GM12891 (cell line): ENCODE measurements at regions not wholly inside any gene's neighbourhood (a gene's known extent, or its start where the extent isn't known, plus 50 kb on each side); places are given as distances from the start of the nearest gene placed in this dataset.
"Not testable (repeated sequence)": the region's sequence is repeated elsewhere in the genome, so short reads cannot be mapped to it uniquely, and the experiment has no call there.

Experiments used
- DNase-seq: peaks from one replicate; pipeline ENCODE4 v3.0.0; 2011; ENCODE audit warnings: low spot score; ENCODE audit not compliant: insufficient read length
- FAIRE-seq: peaks from 2 replicates; lab custom pipeline; 2011; peaks lifted over from hg19 to GRCh38; lab: Jason Lieb, UNC
- PAX5 ChIP-seq: IDR thresholded peaks from 2 replicates; pipeline ENCODE4 v1.6.1; 2011; ENCODE audit warnings: low read length, moderate library complexity, mild to moderate bottlenecking; ENCODE audit not compliant: insufficient read depth, severe bottlenecking
- POLR2A ChIP-seq: IDR thresholded peaks from 2 replicates; pipeline ENCODE4 v1.6.1; 2011; ENCODE audit warnings: low read depth, low read length, control low read depth
- POLR2AphosphoS5 ChIP-seq: IDR thresholded peaks from 2 replicates; pipeline ENCODE4 v1.6.1; 2011; ENCODE audit warnings: low read depth, low read length, control low read depth
- POU2F2 ChIP-seq: IDR thresholded peaks from 2 replicates; pipeline ENCODE4 v1.6.1; 2011; ENCODE audit warnings: low read depth, mild to moderate bottlenecking, control low read depth, low read length, moderate library complexity
- SPI1 ChIP-seq: IDR thresholded peaks from 2 replicates; pipeline ENCODE4 v1.6.1; 2011; ENCODE audit warnings: low read depth, low read length, control low read depth
- TAF1 ChIP-seq: IDR thresholded peaks from 2 replicates; pipeline ENCODE4 v1.6.1; 2011; ENCODE audit warnings: low read depth, low read length, control low read depth

GRCh38 chr6:49328051-49328744, 134.9 kb downstream of the MMUT start:
- DNase-seq: no peak
- FAIRE-seq: no peak
- TF ChIP-seq POLR2A (no peak), TAF1 (no peak), POLR2AphosphoS5 (no peak), SPI1 (no peak), POU2F2 (no peak), PAX5 (no peak)

- FAIRE-seq: no peak
- TF ChIP-seq TAF1 (no peak), PAX5 (no peak), POLR2A (no peak), SPI1 (no peak), POU2F2 (no peak), POLR2AphosphoS5 (no peak)
- no peak for DNase-seq
These were observed 135.5 kb downstream of the MMUT start for GRCh38 chr6:49327571-49327970.

- no peak for TF ChIP-seq POLR2AphosphoS5
- no peak for TF ChIP-seq SPI1
- TF ChIP-seq POU2F2: no peak
- TF ChIP-seq TAF1: no peak
- TF ChIP-seq PAX5: no peak
- no peak for TF ChIP-seq POLR2A
- no peak for DNase-seq
- FAIRE-seq: no peak
These were observed 136.0 kb downstream of the MMUT start for GRCh38 chr6:49327005-49327404.

- no peak for TF ChIP-seq SPI1
- no peak for TF ChIP-seq TAF1
- no peak for TF ChIP-seq POLR2AphosphoS5
- TF ChIP-seq POU2F2: no peak
- TF ChIP-seq POLR2A: no peak
- no peak for DNase-seq
- no peak for FAIRE-seq
These were observed 136.7 kb downstream of the MMUT start for GRCh38 chr6:49326347-49326746.

- no peak for DNase-seq
- FAIRE-seq: no peak
- TF ChIP-seq SPI1: no peak
- TF ChIP-seq POLR2AphosphoS5: no peak
- no peak for TF ChIP-seq POU2F2
- no peak for TF ChIP-seq PAX5
- TF ChIP-seq TAF1: no peak
- no peak for TF ChIP-seq POLR2A
These were observed 137.2 kb downstream of the MMUT start for GRCh38 chr6:49325891-49326290.

- TF ChIP-seq SPI1: no peak
- TF ChIP-seq POLR2AphosphoS5: no peak
- no peak for TF ChIP-seq PAX5
- TF ChIP-seq POU2F2: no peak
- no peak for TF ChIP-seq TAF1
- TF ChIP-seq POLR2A: no peak
- DNase-seq (no peak), FAIRE-seq (no peak)
These were observed 140.2 kb downstream of the MMUT start for GRCh38 chr6:49322861-49323260.

- no peak for FAIRE-seq
- TF ChIP-seq SPI1 (no peak), TAF1 (no peak), POLR2A (no peak), POU2F2 (no peak), POLR2AphosphoS5 (no peak), PAX5 (no peak)
- DNase-seq: no peak
These were observed 141.4 kb downstream of the MMUT start for GRCh38 chr6:49321561-49322072.

- TF ChIP-seq SPI1 (no peak), PAX5 (no peak), POU2F2 (no peak), TAF1 (no peak), POLR2AphosphoS5 (no peak), POLR2A (no peak)
- FAIRE-seq: no peak
- DNase-seq: no peak
These were observed 158.0 kb downstream of the MMUT start for GRCh38 chr6:49305010-49305409.

GRCh38 chr6:49304393-49304792, 158.7 kb downstream of the MMUT start:
- DNase-seq, FAIRE-seq: not testable (repeated sequence)

GRCh38 chr6:49300911-49301310, 162.1 kb downstream of the MMUT start:
- no peak for TF ChIP-seq TAF1
- no peak for TF ChIP-seq POLR2A
- no peak for FAIRE-seq

More at GRCh38 chr6:49300911-49301310, 162.1 kb downstream of the MMUT start:
- DNase-seq: no peak
